Tongue (tissue), 1 donor: ENCODE measurements at regions not wholly inside any gene's neighbourhood (a gene's known extent, or its start where the extent isn't known, plus 50 kb on each side); places are given as distances from the start of the nearest gene placed in this dataset.
A peak's percentile ranks its signal among the peaks of the same experiment; 100 is the strongest.
"Not testable (repeated sequence)": the region's sequence is repeated elsewhere in the genome, so short reads cannot be mapped to it uniquely, and the experiment has no call there.

Experiments
- DNase-seq: peaks from one replicate; pipeline ENCODE4 v3.0.0-alpha.2; 2015

DNA sequence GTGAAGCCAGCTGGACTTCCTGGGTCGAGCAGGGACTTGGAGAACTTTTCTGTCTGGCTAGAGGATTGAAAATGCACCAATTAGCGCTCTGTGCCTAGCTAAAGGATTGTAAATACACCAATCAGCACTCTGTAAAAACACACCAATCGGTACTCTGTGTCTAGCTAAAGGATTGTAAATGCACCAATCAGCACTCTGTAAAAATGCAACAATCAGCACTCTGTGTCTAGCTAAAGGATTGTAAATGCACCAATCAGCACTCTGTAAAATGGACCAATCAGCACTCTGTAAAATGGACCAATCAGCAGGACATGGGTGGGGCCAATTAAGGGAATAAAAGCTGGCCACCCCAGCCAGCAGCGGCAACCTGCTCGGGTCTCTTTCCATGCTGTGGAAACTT lies 97.3 kb upstream of the GALNT15 start:
- DNase-seq: not testable (repeated sequence)

DNA sequence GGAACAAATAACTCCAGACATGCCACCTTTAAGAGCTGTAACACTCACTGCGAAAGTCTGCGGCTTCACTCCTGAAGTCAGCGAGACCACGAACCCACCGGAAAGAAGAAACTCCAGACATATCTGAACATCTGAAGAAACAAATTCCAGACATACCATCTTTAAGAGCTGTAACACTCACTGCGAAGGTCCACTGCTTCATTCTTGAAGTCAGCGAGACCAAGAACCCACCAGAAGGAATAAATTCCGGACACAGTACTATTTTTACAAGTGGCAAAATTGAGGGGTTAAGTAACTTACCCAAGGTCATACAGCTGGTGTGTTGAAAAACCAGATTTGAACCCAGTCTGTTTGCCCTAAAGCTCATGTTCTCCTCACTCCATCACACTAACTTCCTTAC lies 96.8 kb upstream of the GALNT15 start:
- not testable (repeated sequence) for DNase-seq

DNA sequence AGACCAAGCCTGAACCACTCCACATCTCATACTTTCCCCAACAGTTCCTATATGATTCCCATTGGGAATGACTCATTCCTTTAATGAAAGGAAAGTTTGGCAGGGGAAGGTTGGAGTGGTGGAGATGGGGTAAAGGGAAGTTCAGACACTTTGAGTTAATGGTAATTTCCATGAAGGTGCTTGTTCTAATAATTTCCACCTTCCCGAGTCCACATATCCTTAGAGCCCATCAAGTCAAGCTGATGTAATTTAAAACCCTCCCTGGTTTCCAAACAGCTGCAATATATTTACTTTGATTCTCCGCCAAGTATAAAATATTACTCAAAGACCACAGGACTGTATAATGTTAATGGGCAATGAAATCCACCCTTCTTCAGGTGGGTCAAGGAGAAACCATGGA lies 95.0 kb upstream of the GALNT15 start:
- peak; percentile 35 for DNase-seq

DNA sequence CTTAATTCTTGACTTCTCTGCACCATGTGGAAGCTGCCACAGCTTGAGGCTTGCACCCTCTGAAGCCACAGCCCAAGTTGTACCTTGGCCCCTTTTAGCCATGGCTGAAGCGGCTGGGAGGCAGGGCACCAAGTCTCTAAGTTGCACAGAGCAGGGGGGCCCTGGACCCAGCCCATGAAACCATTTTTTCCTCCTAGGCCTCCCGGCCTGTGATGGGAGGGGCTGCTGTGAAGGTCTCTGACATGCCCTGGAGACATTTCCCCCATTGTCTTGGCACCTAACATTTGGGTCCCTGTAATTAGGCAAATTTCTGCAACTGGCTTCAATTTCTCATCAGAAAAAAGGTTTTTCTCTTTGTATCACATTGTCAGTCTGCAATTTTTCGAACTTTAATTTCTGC lies 92.8 kb upstream of the GALNT15 start:
- no peak for DNase-seq

DNA sequence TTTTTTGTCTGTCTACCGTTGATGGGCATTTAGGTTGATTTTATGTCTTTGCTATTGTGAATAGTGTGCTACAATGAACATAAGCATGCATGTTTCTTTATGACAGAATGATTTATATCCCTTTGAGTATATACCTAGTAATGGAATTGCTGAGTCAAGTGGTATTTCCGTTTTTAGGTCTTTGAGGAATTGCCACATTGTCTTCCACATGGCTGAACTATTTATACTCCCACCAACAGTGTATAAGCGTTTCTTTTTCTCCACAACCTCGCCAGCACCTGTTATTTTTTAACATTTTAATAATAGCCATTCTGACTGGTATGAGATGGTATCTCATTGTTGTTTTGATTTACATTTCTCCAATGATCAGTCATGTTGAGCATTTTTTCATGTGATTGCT lies 89.6 kb upstream of the GALNT15 start:
- no peak for DNase-seq

DNA sequence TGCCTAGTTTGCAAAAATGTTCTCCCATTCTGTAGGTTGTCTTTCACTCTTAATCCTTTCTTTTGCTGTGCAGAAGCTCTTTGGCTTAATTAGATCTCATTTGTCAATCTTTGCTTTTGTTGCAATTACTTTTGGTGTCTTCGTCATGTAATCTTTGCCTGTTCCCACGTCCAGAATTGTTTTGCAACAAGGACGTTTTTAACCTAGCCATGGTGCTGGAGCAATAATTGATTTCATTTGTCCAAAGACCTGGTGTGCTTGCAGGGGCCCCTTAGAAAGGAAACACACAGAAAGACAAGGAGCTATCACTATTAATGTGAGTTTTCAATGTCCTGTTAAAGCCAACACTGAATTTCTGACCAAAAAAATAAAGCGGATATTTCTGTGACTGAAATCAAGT lies 89.1 kb upstream of the GALNT15 start:
- no peak for DNase-seq

DNA sequence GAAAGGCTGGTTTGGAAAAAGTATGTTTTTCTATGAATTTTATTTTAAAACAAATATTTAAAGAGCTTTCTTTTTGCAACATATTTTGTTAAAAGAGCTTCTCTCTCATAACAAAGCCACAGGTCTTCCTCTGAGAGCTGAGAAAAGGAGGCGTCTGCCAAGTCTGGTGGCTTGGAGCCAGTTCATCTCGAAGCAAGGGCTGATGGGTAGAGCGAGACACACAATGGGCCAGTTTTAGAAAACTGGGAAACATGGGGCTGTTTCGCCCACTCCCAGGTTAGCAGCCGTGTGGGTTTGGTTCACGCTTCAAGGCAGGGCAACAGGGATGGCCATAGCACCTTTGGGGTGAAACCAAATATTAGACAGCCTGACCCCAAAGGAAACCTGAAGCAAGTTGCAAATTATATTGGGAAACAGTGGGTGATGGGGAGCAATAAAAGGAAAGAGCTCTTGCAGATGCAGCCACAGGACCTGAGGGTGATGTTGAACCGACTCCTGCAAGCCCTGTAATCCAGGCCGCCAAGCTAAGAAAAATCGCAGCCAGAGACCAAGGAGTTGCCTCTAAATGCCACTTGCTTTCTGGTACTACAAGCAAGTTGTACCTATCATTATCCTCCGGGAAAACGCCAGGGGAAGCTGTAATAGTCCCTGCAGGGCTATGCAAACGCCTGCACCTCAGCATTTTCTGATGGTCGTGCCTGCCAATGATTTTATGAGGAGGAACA lies 88.4 kb upstream of the GALNT15 start:
- peak; percentile 79 for DNase-seq

DNA sequence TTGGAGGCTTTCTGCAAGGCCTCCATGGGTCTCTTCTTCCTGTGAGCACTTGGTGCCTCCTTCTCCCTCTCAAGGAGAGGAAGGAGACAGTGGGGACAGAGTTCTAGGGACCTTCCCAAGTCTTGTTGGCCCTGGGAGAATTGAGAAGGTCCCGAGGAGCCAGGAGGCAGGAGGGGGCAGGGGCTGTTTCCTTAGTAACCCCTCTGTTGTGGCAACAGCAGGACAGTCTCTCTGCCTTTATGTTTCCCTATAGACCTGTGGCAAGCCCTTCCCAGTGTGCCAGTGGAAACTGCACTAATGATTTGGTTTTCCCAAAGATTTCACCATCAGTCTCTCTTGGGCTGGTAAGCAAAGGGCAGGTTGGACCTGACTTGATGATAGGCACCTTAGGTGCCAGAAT lies 87.8 kb upstream of the GALNT15 start:
- no peak for DNase-seq

DNA sequence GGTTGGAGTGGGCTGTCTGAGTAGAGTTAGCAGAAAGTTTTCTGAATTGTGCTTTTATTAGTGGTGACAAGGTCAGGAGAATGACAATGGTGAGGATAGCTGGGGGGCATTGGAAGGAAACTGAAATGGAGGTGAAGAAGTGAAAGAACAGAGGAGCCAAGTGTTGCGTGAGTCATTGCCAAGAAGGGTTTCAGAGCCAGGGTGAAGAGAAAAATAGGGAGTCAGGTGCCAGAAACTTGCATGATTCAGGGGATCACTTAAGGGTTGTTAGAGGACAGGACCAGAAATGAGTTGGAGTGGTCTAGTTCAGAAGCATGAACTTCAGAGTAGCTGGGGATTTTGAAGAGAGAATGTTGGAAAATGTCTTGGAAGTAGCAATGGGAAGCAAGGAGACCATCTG lies 86.0 kb upstream of the GALNT15 start:
- DNase-seq: no peak

DNA sequence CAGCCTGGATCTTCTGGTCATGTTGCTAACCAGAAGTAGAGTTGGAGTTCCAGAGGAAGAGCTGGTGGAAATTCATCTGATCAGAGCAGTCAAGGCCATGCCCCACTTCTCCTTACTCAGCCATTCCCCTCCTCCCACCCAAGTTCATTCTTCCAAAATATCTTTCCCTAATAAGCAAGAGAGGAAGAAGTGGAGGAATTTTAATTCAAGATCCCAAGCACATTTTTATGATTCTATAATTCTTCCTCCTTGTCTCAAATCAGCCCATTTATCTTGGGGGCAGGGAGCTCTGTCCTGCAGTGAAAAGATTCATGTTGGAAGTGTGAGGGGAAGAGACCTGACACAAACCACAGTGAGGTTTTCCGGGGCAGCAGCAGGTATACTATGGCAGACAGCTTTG lies 85.0 kb upstream of the GALNT15 start:
- no peak for DNase-seq

DNA sequence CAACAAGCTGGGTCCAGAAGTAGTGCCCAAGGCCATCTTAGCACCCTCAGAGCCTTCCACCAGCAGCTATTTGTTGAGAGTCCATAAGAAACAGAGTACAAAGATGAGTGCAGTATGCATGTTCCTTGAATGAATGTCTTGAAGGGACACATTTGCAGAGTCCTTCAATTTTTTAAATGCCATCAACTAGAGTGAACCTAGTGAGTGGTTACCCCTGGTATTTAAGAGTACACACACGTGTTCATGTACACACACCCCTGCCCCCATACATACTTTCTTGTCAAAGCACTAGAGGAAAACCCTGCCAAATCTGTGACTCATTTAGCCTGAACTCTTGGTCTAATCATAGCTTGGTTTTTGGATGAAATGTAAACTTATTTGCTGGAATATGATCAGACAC lies 84.5 kb upstream of the GALNT15 start:
- DNase-seq: peak; percentile 65

DNA sequence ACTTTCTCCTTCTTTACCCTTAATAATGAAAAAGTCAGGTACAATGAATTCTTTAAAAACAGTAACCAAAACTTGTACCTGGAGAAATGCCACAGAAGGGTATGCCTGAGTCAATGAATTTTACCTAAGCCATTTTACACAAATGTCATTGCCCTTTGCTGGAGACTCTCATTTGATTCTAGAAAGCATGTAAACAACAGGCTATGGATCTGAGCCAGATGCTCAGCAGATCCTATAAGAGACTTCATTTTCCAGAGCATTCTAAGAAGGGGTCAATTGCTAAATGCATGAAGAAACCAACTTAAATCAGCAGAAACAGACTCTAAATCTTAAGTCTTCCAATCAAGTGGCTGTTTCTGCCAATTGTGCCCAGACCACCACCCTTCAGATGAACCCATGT lies 83.8 kb upstream of the GALNT15 start:
- no peak for DNase-seq

DNA sequence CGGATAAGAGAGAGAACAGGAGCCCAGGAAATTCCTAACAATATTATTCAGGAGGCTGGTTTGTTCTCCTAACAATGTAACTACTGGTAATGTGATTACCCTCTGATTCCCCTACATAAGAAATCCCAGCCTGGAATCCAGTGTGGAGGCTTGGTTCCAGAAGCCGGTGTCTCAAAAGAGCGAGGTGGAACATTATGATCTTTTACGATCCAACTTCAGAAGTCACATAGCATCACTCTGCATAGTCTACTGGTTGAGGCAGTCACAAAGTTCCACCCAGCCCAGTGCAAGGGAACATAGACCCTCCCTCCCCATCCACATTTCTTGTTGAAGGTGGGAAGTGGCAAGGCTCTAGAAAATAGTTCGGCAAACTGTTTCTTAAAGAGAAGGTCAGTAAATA lies 81.6 kb upstream of the GALNT15 start:
- DNase-seq: no peak

DNA sequence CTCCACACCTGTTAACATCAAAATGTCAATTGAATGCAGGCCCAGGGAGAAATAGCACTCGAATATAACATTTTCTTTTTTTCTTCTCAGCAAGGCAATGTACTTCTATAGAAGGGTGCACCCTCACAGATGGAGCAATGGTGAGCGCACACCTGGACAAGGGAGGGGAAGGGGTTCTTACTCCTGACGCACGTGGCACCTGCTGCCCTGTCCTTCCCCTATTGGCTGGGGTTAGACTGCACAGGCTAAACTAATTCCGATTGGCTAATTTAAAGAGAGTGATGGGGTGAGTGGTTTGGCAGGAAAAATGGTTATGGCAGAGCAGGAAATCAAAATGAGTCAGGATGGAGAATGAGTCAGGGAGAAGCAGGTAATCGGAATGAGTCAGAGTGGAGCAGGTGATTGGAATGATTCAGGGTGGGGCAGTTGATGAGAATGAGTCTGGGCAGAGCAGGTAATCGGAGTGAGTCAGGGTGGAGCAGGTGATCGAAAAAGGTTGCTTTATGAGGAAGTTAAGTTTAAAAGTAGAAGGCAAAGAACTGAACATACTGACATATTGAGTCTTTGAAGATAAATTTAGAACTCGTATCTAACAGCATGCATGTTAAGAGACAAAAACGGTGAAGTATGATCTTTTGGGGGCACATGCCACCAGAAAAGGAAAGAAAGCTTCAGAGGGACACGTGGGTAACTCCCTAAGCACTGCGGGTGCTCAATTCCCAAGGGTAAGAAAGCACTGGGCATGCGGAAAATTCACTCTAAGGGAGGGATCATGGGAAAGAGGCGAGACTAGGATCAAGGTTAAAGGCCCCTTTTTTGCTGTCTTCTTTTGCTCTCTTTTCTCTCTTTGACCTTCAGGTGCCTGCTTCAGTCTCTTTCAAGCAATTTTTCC lies 72.9 kb upstream of the GALNT15 start:
- no peak for DNase-seq

DNA sequence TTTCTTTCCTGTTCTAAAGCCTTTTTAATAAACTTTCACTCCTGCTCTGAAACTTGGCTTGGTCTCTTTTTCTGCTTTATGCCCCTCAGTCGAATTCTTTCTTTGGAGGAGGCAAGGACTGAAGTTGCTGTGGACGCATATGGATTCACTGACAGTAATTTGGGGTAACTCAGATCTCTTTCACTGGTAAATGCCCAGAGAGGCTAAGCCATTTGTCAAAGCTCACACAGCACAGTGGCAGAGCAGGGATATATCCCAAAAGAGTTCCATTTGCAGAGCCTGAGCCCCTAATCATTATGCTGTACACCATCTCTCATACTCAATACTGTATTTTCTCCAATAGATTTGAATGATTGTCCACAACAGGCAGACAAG lies 72.3 kb upstream of the GALNT15 start:
- no peak for DNase-seq

DNA sequence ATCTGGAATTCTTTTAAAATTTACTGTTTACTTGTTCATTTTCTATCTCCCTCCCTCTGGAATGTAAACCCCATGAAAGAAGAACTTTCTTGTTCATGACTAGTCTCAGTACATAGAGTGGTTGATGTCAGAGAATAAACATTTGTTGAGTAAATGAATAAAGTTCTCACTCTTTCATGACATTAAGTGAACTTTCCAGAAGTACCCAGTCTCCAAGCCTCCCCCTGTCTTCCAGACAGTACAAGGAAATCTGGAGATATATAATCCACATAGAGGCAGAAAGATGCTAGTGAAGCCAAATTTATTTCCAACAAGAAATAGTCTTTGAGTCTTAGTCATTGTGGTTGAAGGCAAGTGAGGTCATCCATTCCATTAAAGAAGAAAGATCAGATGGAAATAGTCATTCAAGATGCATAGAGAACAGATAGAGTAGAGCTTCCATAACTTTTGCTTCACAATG lies 71.5 kb upstream of the GALNT15 start:
- DNase-seq: no peak

DNA sequence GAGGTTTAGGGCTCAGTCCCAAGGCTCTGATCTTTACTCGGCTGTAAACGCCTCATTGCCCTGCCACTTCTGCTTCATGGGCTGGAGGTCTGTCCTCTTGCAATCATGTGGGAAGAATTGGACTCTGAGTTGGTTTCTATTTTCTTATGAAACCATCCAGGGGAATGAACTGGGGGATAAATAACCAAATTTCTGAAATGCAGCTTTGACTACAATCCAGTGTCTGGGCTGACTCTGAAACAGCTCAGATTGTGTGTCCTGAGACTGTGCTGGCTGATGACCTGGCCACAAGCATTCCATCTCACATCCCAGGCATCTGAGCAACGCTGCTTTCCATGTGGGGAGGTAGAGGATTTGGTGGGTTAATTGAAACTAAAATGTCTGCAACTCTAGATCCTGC lies 71.0 kb upstream of the GALNT15 start:
- DNase-seq: no peak

DNA sequence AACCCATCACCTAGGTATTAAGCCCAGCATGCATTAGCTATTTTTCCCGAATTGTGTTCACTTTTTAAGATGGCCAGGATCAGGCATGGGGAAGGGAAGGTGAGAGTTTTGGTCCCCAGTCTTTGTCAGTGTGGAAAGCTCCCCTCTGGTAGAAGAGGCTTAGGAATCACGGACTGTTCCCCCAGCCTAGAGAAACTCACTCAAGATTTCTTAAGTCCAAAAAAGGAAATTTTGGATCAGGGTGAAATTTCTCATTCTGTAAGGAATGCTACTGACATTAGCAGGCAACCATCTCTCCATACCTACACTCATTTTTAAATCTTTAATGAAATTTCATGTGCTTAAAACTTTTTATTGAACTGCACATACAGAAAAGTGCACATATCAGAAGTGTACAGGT lies 70.3 kb upstream of the GALNT15 start:
- no peak for DNase-seq

DNA sequence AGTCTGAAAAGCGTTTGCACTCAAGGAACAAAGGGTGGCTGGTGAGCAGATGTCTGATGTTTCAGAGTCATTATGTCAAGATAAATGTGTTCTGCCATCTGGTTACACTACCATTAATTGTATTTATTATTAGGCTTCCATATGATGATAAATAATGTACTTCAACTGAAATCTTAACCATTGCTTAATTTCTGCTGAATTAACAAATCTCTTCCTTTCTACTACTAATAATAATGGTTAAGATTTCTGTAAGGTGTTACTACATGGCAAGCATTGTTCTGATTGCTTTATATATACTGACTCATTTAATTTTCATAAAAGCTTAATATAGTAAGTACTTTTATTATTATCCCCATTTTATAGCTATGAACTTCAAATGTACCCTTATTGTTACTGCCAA lies 68.4 kb upstream of the GALNT15 start:
- no peak for DNase-seq

DNA sequence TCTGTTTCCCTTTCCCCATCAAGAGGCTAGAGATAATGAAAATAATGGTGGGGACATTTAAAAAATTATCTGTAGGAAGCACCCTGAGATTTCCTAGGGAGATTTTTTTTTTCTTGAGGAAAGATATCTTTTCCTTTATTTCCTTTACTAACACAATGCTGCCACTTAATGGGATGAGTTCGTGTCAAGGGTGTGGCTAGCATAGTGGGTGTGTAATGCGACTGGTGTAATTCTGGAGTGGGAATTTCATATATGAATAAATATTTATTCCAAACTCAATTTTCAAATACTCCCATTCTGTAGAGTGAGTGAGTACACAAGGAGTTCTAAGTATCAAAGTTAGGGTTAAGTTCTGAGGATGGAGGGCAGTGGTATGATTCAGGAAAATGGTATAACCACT lies 66.1 kb upstream of the GALNT15 start:
- DNase-seq: no peak

DNA sequence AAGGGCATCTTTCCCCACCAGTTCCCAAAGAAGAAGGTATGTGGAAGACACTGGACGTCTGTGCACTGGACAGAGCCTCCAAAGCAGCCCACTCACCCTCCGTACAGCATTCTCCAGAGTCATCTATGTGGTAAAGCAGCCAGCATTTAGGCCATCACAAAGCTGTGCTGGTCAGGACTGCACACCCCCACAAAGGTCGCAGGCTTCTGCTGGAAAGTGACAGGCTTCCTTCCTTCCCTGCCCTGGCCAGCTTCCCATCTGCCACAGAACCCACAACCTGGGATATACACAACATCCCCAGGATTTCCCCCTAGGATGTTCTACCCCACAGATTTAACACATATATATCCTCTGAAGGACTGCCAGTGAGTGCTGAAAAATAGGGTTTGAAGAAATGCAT lies 64.6 kb upstream of the GALNT15 start:
- DNase-seq: no peak

DNA sequence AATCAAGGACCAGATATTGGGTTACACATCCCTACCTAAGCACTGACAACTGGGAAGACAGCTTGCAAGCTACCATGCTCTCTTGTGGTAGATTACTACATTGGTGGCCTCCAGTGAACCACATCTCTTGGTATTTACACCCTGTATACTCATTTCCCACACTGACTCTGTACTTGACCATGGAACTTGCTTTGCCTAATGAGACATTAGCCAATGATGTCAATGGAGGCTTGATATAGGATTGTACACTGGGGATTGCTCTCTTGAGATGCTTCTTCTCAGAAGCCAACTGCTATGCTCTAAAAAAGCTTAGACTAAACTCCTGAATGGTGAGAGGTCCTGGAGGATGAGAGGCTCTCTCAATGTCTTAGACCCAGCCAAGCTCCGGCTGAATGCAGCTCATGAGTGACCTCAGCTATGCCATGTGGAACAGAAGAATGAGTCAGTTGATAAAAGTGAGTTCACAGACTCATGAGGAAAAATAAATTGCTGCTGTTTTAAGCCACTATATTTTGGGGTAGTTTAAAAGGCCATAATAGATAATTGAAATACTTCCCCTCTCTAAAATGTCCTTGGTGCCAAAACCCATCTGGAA lies 61.5 kb upstream of the GALNT15 start:
- DNase-seq: no peak

DNA sequence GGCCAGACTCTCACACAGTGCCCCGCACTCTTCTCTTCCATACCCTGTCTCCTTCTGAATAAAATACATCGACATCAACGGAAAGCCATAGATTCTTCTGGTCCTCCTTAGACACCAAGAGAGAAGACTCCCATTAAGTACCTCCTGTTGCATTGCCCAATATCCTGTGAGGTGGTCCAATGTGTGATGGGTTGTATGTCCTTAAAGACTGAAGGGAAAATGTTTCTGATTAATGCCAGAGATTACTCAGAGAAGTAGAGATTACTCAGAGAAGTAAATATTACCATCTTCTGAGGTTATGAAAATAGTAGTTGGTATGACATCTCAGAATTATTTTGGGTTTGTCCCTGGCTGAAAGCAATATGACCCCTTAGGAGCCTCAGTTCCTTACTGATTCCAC lies 60.8 kb upstream of the GALNT15 start:
- DNase-seq: no peak

DNA sequence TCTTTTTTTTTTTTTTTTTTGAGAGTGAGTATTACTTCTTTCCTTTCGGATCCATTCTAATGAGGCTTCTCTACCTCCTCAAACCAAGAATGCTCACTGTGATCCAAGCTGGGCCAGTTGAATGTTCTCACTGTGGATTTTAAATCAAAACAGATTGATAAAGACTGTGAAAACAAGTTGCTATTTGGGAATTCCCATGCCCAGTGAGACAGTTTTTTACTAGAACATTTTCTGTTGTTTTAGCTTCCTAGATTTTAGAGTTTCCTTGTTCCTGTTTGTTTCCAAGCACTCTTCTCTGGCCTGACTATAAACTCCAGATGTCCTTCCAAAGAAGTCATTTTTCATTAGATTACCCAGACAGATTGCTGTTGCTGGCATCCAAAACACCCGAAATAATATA lies 60.1 kb upstream of the GALNT15 start:
- DNase-seq: no peak
